ENCODE measurements at regions not wholly inside any gene's neighbourhood (a gene's known extent, or its start where the extent isn't known, plus 50 kb on each side); places are given as distances from the start of the nearest gene placed in this dataset.

GRCh38 chr2:185473838-185474237, 264.8 kb upstream of the FSIP2 start:
- TF ChIP-seq POLR2A (IDR thresholded peaks at IDR 0.05; ENCODE audit: low read length) (no peak), GATA1 (IDR thresholded peaks at IDR 0.05; ENCODE audit: low read depth, low read length) (no peak)
